IMR-90 (cell line): ENCODE measurements at regions not wholly inside any gene's neighbourhood (a gene's known extent, or its start where the extent isn't known, plus 50 kb on each side); places are given as distances from the start of the nearest gene placed in this dataset.

Experiments used
- BHLHE40 ChIP-seq: fragments of 150-350 bp; IDR thresholded peaks from 2 replicates; pipeline ENCODE4 v1.6.1; 2016; ENCODE audit warnings: mild to moderate bottlenecking, low read depth, low read length
- CEBPB ChIP-seq: IDR thresholded peaks from 2 replicates; pipeline ENCODE4 v1.6.1; 2012; ENCODE audit warnings: low read depth, low read length, improper control_type of control experiment
- CHD1 ChIP-seq: IDR thresholded peaks from 2 replicates; pipeline ENCODE4 v1.6.1; 2012; ENCODE audit warnings: low read depth, low read length, improper control_type of control experiment
- MAFK ChIP-seq: IDR thresholded peaks from 2 replicates; pipeline ENCODE4 v1.6.1; 2012; ENCODE audit warnings: low read depth, low read length, improper control_type of control experiment
- MAZ ChIP-seq: IDR thresholded peaks from 2 replicates; pipeline ENCODE4 v1.6.1; 2012; ENCODE audit warnings: low read depth, mild to moderate bottlenecking, low read length, improper control_type of control experiment, moderate library complexity, borderline replicate concordance
- MXI1 ChIP-seq: IDR thresholded peaks from 2 replicates; pipeline ENCODE4 v1.6.1; 2012; ENCODE audit warnings: low read depth, mild to moderate bottlenecking, low read length, moderate library complexity, borderline replicate concordance
- NFE2L2 ChIP-seq: fragments of 150-350 bp; IDR thresholded peaks from 2 replicates; pipeline ENCODE4 v1.6.1; 2016; ENCODE audit warnings: low read depth, mild to moderate bottlenecking, low read length
- POLR2A ChIP-seq: IDR thresholded peaks from 2 replicates; pipeline ENCODE4 v1.6.1; 2012; ENCODE audit warnings: mild to moderate bottlenecking, low read depth, low read length
- RAD21 ChIP-seq: IDR thresholded peaks from 2 replicates; pipeline ENCODE4 v1.6.1; 2012; ENCODE audit warnings: low read length, improper control_type of control experiment
- TF ChIP-seq, protein P1 (sequence below): conservative IDR thresholded peaks from 2 replicates; pipeline ENCODE4 v1.5.1; 2012; ENCODE audit warnings: mild to moderate bottlenecking, low read depth, low read length, improper control_type of control experiment
- TF ChIP-seq, protein P2 (sequence below): fragments of 150-350 bp; IDR thresholded peaks from 2 replicates; pipeline ENCODE4 v1.6.1; 2016; ENCODE audit warnings: low read depth, mild to moderate bottlenecking, low read length, moderate library complexity, borderline replicate concordance
- TF ChIP-seq, protein P3 (sequence below): fragments of 150-350 bp; IDR thresholded peaks from 2 replicates; pipeline ENCODE4 v1.6.1; 2017; ENCODE audit warnings: mild to moderate bottlenecking, antibody characterized with exemption, low read length, low read depth

DNA sequence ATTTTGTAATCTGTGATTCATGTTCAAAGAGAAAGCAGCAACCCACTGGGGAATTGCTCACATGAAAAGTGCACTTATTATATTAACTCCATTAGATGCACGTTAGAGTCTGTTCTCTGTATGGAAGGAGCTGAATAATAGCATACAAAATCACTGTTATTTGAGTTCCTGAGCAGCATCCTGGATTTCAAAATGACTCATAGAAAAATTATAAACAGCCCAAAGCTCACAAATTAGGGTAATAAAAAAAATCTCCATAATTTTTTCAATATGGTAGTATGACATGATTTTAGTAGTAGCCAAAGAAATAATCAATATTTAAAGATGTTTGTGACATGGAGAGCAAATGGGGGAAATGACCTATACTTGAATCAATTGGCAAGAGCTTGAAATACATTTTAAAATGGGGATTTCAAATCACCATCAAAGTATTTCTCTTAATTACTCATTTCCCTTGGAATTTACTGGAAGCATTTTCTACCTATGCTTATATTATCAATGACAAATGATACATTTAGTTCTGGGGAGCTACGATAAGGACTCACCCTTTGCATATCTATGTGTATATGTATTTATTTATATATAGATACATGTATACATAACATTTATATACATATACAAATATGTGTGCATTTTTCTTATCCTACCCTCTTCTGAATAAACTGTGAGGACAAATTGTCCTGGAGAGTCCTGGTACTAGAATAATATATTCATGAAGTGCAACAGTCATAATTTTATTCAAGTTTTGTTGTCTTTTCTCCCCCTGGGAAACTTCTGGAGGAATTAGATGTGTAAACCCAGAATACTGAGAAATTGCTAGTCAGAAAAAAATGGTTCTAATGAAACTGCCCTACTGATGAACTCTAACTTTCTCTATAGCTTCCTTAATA, 116.3 kb downstream of the RPL22L1 start:
- TF ChIP-seq, protein P1, sequence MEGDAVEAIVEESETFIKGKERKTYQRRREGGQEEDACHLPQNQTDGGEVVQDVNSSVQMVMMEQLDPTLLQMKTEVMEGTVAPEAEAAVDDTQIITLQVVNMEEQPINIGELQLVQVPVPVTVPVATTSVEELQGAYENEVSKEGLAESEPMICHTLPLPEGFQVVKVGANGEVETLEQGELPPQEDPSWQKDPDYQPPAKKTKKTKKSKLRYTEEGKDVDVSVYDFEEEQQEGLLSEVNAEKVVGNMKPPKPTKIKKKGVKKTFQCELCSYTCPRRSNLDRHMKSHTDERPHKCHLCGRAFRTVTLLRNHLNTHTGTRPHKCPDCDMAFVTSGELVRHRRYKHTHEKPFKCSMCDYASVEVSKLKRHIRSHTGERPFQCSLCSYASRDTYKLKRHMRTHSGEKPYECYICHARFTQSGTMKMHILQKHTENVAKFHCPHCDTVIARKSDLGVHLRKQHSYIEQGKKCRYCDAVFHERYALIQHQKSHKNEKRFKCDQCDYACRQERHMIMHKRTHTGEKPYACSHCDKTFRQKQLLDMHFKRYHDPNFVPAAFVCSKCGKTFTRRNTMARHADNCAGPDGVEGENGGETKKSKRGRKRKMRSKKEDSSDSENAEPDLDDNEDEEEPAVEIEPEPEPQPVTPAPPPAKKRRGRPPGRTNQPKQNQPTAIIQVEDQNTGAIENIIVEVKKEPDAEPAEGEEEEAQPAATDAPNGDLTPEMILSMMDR = no peak
- TF ChIP-seq POLR2A = no peak
- TF ChIP-seq, protein P2, sequence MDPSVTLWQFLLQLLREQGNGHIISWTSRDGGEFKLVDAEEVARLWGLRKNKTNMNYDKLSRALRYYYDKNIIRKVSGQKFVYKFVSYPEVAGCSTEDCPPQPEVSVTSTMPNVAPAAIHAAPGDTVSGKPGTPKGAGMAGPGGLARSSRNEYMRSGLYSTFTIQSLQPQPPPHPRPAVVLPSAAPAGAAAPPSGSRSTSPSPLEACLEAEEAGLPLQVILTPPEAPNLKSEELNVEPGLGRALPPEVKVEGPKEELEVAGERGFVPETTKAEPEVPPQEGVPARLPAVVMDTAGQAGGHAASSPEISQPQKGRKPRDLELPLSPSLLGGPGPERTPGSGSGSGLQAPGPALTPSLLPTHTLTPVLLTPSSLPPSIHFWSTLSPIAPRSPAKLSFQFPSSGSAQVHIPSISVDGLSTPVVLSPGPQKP = no peak
- no peak for TF ChIP-seq BHLHE40
- TF ChIP-seq, protein P3, sequence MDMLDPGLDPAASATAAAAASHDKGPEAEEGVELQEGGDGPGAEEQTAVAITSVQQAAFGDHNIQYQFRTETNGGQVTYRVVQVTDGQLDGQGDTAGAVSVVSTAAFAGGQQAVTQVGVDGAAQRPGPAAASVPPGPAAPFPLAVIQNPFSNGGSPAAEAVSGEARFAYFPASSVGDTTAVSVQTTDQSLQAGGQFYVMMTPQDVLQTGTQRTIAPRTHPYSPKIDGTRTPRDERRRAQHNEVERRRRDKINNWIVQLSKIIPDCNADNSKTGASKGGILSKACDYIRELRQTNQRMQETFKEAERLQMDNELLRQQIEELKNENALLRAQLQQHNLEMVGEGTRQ = no peak
- TF ChIP-seq MXI1 = no peak
- no peak for TF ChIP-seq RAD21
- no peak for TF ChIP-seq CHD1
- no peak for TF ChIP-seq CEBPB
- no peak for TF ChIP-seq MAFK
- no peak for TF ChIP-seq NFE2L2
- no peak for TF ChIP-seq MAZ
